LNCaP clone FGC (cell line): ENCODE measurements at regions not wholly inside any gene's neighbourhood (a gene's known extent, or its start where the extent isn't known, plus 50 kb on each side); places are given as distances from the start of the nearest gene placed in this dataset.

Experiments
- DNase-seq: peaks from one replicate; pipeline ENCODE4 v3.0.0-alpha.2; 2011; ENCODE audit warnings: low read depth
- H3K4me3 ChIP-seq: 2 replicates; pipeline ENCODE4 v1.5.1; 2011; ENCODE audit warnings: mild to moderate bottlenecking, low read depth, low read length, control low read depth
- CTCF ChIP-seq: IDR thresholded peaks from 2 replicates; pipeline ENCODE4 v1.5.1; 2012; ENCODE audit warnings: mild to moderate bottlenecking; ENCODE audit not compliant: control insufficient read depth, insufficient read depth; ENCODE audit errors: extremely low read depth

GRCh38 chrY:14139521-14139920 lies 83.5 kb downstream of the VCY1B start:
- H3K4me3 ChIP-seq = no peak overlapping the region

GRCh38 chrY:14145614-14146013 lies 89.6 kb downstream of the VCY1B start:
- no peak for TF ChIP-seq CTCF
- H3K4me3 ChIP-seq = no peak overlapping the region
- DNase-seq = no peak

More at GRCh38 chrY:14139521-14139920, 83.5 kb downstream of the VCY1B start:
- no peak for TF ChIP-seq CTCF
- DNase-seq = no peak

GRCh38 chrY:14182776-14183175 lies 126.7 kb downstream of the VCY1B start:
- TF ChIP-seq CTCF = no peak
- DNase-seq = no peak
- H3K4me3 ChIP-seq = no peak overlapping the region

GRCh38 chrY:14222014-14222413 lies 166.0 kb downstream of the VCY1B start:
- no peak overlapping the region for H3K4me3 ChIP-seq
- no peak for TF ChIP-seq CTCF
- no peak for DNase-seq

- TF ChIP-seq CTCF = no peak
- H3K4me3 ChIP-seq = no peak overlapping the region
Measured at GRCh38 chrY:14231703-14232102, 175.7 kb downstream of the VCY1B start.

GRCh38 chrY:14235070-14235469 lies 179.0 kb downstream of the VCY1B start:
- no peak for TF ChIP-seq CTCF
- DNase-seq = no peak
- H3K4me3 ChIP-seq = no peak overlapping the region

More at GRCh38 chrY:14231703-14232102, 175.7 kb downstream of the VCY1B start:
- no peak for DNase-seq

GRCh38 chrY:14238277-14238676 lies 182.2 kb downstream of the VCY1B start:
- DNase-seq = no peak
- H3K4me3 ChIP-seq = no peak overlapping the region
- no peak for TF ChIP-seq CTCF
